Occipital lobe (tissue), 1 donor: ENCODE measurements at regions not wholly inside any gene's neighbourhood (a gene's known extent, or its start where the extent isn't known, plus 50 kb on each side); places are given as distances from the start of the nearest gene placed in this dataset.

ENCODE experiments used
- DNase-seq: peaks from one replicate; lab custom pipeline; 2025; lab: John Stamatoyannopoulos, UW

DNA sequence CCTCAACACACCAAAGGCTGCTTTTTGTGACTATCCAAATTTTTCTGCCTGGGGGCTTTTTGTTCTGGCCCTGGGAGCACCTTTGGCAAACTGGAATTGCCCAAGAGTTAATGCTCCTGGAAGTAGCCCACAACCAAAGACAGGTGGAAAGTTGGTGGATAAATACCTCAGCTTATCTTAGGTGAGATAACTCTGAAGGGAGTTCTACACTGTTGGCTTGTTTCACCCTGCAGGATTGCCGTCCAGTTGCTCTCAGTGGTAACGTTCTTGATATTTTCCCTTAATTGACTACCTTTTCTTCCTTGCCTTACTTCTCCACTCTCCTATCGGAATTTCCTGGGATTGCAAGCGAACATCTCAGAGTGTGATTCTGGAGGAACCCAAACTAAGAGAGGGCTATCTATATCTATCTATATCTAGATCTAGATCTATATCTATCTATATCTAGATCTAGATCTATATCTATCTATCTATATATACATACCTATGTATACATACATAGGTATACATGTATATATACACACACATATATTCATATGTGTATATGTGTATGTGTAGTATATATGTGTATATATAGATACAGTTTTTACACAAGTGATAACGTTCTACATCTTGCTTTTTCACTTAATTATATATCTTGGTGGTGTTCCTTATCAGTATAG is 82.6 kb upstream of the DHX15 start:
- DNase-seq: no peak

DNA sequence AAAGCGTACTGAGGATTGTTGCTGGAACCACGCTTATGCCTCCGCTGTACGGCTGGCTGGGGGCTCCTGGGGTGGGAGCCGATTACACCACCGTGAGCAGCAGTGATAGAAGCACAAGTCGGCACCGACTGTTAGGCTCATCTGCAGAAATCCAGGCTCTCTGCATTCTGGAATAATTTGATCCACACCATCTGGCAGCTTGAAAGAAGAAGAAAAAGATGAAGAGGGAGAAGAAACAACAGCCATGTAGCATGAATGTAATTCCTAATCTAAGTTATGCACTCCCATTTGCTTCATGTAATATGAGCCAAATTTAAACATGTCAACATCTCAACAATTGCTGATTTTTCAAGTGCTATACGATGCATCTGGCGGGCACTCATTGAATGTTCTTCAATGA is 84.6 kb upstream of the DHX15 start:
- no peak for DNase-seq

DNA sequence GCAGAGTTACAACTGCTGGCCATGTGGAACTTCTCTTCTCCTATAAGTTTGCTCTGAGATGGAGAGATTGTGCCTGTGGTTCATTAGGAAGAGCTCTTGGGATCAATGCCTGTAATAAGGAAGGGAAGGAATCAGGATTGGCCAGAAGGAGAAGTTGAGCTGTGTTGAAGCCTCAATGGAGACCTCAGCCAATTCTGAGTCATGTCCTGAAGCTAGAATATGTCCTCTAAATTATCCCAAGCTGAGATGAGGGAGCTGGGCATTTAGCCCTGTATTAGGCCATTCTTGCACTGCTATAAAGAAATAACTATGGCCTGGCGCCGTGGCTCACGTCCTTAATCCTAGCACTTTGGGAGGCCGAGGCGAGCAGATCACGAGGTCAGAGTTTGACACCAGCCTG is 85.4 kb upstream of the DHX15 start:
- DNase-seq: no peak

DNA sequence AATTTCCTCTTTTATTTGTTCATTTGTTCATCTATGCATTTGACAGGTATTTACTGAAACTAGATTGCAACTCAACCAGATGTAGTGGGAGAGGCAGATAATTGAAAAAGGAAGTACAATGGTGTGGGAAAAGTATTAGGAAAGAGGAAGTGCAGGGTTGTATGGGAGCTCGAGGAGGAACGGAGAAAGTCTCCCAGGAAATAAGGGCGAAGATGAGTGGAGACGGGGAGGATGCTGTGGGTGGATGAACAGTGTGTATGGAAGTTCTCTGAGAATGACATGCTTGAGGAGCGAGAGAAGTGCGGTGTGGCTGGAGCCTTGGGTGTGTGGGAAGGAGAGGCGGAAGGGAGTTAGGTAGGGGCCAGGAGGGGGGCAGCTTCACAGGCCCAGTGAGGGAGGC is 87.5 kb upstream of the DHX15 start:
- no peak for DNase-seq

DNA sequence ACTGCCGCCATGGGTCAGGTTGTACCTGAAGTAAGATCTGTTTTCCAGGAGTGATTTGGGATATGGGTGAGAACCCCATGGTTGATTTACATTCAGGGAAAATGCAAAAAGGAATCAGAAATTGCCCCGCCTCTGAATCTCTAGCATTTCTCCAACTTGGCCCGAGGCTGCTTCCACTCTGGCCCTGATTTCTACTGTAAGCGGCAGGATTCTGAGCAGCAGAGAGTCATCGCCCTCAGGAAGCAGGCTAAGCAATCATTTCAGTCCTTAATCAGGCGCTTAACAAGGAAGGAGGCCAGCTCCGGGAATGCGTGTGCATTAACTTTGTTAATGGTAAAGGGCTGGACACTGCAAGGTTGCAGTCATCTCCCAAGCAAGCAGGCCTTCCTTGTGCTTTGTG is 88.5 kb upstream of the DHX15 start:
- DNase-seq: no peak

DNA sequence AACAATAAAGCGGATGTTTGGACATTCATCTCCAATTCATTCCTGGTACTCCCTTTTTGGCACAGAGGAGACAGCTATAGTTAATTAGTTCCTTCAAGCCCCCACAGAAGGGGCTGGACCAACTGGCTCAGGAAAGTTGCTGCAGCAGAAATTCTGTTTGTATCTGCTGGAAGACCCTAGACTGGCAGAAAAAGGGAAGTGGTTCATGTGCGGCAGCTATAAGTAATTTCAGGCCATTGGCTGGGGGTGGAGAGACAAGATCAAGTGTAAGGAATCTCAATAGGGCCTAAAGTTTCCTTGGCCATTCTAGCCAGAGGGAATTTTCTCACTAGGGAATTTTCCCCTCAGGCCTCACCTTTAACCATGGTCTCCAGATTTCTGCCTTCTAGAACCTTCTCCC is 89.9 kb upstream of the DHX15 start:
- DNase-seq: no peak

DNA sequence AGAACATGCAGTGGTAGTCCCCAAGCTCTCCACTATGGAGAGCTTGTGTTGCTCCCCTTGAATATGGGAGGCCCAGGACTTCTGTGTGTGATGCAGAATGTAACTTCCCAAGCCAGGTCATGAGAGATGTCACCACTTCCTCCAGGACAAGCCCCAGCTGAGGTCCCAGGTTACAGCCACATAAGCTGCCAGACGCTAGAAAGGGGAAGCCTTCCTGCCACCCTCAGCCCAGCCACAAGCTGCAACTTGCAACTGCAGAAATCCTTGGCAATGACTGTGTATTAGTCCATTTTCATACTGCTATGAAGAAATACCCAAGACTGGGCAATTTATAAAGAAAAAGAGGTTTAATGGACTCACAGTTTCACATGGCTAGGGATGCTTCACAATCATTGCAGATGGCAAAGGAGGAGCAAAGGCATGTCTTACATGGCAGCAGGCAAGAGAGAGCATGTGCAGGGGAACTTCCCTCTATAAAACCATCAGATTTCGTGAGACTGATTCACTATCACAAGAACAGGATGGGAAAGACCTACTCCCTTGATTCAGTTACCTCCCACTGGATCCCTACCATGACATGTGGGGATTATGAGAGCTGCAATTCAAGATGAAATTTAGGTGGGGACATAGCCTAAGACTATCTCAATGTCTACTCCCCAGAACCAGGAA is 91.5 kb upstream of the DHX15 start:
- no peak for DNase-seq

DNA sequence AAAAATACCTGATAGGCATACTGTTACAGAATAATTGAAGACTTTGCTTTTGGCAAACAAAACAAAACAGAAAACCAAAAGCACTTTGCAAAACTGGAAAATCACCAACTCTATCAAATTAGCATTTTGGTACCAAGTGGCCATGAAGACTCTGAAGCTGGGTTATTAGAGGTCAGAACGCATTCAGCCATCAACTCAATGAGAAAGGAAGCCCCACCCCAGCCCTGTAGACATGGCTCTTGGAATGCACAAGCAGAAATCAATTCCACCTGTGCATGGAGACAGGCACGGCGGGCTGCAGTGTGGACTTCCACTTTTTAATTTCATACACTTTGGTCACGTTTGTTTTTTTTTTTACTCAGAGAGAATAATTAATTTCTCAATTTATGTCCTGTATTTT is 93.6 kb upstream of the DHX15 start:
- DNase-seq: no peak

DNA sequence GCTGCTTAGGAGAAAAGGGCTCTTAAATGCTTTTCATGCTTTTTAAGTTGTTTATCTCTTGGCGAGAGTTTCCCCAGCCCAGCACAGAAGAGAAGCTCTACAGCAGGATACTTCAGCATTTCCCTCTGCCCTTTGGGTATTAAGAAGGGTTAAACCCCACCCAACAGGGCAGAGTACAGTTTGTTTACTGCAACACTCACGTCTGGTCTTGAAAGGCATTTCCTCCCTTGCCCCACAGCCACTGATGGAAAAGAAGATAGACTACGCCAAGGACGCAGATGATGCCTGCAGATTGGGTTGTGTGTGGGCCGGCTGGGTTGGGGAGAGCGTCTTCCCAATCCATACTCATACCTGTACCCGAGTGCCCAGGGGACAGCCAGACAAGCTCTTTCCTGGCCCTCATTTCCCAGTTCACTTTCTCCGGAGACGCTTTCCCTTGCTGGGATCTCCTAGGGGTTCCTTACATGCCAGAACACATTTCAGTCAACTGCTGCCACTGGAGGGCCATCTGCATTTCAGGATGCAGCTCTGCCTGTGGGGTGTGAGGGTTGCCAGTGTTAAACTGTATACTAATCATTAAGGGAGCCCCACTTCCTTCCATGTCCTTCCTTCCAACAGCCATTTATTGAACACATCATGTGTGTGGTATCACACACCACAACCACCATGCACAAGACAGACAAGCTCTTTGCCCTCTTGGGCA is 96.5 kb upstream of the DHX15 start:
- DNase-seq: no peak

DNA sequence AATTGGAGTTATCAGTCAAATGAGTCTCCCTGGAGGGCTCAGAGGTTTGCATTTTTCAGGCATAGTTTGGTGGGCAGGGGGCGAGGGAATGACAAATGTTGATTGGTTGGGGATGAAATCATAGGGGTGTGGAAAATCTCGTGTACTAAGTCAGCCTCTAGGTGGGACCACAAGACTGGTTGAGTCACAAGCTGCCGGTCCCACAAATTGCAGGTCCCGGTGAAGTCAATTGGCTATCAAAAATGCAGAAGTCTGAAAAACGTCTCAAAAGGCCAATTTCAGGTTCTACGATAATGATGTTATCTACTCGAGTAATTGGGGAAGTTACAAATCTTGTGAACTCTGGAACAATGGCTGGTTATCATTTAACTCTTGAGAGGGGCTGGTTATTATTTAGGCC is 98.8 kb upstream of the DHX15 start:
- DNase-seq: no peak

DNA sequence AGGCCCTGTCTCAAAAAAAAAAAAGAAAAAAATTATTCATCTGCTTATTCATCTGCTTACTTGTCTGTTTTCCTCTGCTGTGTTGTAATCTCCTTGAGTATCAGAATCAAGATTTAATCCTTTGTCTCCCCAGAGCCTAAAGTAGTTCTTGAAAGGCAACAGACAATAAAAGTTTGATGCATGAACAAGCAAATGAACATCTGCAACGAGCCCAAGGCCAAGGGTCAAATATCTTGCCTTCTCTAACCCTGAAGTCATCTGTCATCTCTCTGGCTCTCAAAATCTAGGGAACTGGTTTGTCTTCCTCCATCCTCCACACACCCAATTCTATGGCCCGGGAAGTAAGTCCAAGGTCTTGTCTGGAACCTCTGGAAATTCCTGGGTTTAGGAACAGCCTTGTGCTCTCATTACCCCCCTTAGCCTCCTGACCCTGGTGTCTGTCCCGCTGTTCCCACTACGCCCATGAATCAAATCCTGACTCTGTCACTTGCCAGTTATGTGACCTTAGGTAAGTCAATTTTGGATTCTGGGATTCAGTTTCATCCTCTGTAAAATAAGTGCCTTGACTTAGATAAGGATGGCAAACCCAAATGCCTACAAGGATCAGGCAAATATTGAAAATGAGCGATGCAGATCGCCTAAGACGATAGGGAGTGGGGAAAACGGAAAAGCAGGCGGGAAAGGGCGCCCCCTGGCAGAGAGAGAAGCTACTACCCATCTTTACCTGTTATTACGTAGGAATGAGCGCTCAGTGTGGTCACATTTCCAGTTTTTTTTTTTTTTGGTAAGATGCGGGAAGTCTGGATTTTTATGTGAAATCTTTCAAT is 102.7 kb upstream of the DHX15 start:
- DNase-seq: no peak

DNA sequence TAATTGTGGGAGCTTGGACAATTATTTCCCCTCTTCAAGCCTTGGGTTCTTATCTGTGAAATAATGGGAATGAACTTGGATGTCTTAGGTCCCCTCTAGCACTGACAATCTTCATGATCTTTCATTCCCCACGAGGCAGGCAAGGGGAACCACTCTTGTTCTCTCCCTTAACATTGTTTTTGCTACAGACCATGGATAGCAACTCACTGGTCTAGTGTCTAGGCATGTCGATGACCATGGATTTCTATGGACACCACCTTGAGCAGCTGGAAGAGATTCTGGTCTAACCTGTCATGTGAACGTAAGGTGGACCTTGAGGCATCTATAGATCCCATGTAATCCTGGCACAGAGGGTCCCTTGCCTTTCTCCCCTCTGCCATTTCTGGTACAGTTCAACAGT is 104.1 kb upstream of the DHX15 start:
- DNase-seq: no peak

DNA sequence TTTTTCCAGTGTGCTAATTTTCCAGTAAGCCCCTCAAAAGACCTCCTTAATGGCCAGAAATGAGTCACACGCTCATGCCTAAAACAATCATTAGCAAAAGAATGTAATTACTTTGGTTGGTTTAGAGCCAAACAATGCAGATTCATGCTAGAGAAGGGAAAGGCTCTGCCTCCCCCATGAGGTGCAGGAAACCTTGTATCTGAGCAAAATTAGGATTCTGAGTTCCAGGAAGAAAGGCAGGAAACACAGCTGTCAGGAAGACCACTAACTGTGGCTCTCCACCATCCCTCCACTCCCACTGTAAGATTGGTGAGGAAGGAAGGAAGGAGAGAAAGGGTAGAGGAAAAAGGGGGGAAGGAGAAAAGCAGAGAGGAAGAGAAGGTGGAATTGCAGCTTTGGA is 104.9 kb upstream of the DHX15 start:
- no peak for DNase-seq

DNA sequence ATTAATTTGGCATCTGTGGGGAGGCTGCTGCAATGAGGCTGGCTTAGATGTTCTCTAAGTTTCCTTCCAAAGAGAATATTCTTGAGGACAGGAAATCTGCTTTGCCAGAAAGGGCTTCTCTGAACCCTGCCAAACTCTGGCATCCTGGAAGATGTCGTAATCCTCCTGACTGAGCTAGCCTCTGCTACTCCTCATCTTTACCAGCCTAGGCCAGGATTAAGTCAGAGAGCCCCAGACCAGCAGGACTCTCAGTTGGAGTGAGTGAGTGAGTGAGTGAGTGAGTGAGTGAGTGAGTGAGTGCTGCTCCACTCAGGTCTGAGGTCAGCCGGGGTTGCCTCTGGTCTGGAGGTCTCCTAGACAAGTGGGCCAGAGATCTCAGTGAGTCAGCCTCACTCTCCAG is 104.9 kb upstream of the SOD3 start:
- DNase-seq: no peak

DNA sequence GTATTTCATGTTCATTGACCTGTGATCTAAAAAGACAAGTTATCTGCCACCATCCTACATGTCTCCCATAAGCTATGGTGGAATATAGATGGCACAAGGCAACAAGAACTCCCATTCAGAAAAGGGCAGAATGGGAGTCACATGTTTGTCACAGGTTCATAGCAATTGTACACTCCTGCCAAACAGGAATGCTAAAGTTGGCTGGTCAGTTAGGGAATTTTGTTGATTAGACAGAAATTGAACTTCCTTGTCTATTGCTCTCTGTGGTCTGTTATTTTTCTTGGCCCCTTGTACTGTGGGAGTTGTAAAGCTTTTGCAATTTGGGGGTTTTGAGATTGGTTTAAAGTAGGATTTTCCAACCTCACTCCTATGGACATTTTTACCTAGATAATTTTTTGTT is 101.7 kb upstream of the SOD3 start:
- DNase-seq: no peak

DNA sequence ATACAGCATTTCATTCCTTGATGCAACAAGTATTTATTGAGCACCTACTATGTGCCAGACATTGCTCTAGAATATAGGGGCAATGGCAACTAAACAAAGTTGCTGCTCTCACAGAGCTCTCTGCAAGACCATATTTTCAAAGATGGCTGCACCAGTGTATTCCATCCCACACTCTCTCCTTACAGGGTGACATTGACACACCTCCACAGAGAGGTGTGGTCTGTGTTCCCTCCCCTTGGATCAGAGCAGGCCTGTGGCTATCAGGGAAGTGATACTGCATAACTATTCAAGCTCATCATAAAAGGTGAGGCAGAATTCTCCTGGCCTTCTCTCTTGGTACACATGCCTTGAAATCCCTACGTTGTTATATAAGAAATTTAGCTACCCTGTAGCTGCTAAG is 95.3 kb upstream of the SOD3 start:
- no peak for DNase-seq

DNA sequence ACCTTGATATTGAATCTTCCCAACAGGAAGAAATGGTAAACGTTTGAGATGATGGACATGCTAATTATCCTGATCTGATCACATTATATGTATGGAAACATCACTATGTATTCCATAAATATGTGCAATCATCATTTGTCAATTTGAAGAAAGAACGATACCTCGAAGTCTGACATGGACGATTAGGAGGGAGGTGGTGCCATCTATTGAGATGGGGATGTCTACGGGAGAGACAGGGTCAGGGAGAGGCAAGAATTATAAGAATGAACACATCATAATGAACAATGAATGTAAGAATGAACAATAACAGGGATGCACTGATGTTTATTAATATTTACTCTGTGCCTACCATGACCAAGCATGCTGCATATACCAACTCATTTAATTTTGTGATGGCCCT is 93.7 kb upstream of the SOD3 start:
- DNase-seq: no peak

DNA sequence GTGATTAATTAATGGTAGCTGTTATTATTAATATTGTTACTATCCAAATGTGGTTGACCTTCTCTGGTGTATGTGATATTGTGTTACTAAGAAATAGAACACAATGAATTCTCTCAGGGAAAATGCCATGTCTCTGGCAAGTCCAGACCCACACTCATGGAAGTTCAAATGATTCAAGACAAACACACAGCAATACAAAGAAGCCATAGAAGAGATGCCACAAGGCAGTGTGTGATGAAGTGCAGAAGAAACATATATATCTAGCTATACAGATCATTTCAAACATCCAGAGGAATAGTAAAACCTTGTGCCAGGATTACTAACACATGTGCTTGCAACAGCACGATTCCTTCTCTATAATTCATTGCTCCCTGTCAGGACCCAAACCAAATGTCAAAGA is 93.1 kb upstream of the SOD3 start:
- DNase-seq: no peak

DNA sequence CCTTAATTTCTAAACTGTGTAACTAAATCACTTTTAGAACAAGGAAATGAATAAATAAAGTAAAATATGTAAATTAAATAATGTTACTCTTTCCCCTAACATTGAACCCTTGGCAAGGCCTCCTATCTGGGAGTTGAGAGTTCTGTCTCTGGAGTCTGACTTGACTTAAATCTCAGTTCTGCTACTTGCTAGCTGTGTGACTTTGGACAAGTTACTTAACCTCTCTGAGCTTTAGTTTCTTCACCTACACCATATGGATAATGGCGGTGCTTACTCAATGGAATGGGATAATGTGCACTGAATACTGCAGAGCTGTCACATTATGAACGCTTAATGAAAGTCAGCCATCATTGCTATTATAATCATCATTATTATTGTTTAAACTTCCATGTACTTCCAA is 92.1 kb upstream of the SOD3 start:
- no peak for DNase-seq

DNA sequence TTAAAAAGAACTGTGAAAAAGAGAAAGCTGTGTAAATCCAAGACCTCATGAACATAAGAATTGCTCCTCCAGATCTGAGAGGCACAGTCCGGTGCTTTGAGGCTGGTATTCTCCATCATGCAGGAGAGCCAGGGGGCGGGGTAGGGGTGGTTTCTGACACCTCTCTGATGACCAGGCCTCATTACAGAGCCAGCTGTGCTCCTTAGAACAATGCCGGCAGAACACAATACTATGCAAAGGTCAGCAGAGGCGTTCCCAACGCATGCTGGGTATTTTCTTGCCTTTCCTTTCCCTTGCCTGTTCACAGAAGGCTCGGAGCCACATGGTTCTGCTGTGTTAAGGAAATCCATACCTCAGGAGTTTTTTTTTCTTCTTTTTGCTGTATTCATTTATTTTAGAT is 91.2 kb upstream of the SOD3 start:
- DNase-seq: no peak

DNA sequence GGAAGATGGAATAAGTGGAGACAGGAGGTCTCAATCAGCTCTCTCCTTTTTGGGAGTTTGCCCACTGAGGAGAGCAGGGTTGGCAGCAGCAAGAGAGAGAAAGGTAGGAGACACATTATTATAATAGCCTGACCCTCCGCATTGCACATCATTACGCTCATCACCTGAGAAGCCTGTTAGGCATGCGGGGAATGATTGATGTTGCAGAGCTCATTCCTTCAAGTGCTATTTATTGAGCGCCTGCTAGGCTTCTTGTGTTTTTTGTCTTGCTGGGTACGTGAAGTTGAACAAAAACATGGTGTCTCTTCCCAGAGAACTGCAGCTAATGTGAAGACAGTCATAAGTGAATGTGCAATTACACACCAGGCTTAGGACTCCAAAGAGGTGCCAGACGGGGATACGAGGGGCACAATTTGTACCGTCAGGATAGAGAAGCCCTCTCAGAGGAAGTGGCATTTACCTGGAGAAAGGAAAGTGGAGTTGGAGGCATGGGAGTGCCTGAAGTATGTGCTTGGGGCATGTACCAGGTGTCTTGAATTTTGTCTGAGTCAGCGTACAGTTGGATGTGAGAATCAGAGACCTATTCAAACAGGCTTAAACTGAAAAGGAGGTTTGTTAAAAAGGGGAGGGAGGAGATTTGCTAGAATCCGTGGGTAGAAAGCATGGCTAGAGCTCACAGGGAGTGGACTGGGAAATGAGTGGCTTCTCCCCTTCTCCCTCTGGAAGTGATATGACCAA is 90.2 kb upstream of the SOD3 start:
- no peak for DNase-seq

DNA sequence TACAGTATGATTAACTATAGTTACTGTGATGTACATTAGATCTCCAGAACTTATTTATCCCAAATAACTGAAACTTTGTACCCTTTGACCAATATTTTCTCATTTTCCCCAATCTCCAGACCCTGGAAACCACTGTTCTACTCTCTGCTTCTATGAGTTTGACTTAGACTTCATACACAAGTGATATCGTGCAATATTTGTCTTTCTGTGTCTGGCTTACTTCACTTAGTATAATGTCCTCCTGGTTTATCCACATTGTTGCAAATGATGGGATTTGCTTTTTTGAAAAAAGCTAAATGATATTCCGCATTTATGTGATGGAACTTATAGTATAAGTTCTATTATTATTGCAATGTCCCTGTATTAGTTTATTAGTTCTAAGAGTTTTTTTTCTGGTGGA is 81.8 kb upstream of the SOD3 start:
- DNase-seq: no peak
